OCI-LY7 (cell line): ENCODE measurements at regions not wholly inside any gene's neighbourhood (a gene's known extent, or its start where the extent isn't known, plus 50 kb on each side); places are given as distances from the start of the nearest gene placed in this dataset.

Experiments used
- BruUV-seq: library from RNA; stranded (reverse); fragments of 400-500 nt; replicated peaks from 2 replicates; lab custom pipeline; 2021; lab: Mats Ljungman, UMichigan
- CTCF ChIA-PET: fragments of 300-600 bp; sonication (Branson Sonifier 250); formaldehyde crosslinking; loops from one replicate; lab custom pipeline; 2022; ENCODE audit warnings: antibody characterized with exemption; ENCODE audit not compliant: unreplicated experiment; lab: Charles Lee
- POLR2A ChIA-PET: fragments of 300-600 bp; sonication (Branson Sonifier 250); formaldehyde crosslinking; loops from one replicate; lab custom pipeline; 2022; ENCODE audit warnings: antibody characterized with exemption; lab: Charles Lee
- DNase-seq: peaks from one replicate; pipeline ENCODE4 v3.0.0-alpha.2; 2015; ENCODE audit warnings: low spot score
- H2AFZ ChIP-seq: fragments of 200-600 bp; sonication (generic), shearing (Covaris generic); 2 replicates; pipeline ENCODE4 v1.6.1; 2014; ENCODE audit warnings: mild to moderate bottlenecking, antibody characterized with exemption, low read length, moderate library complexity
- H3K27ac ChIP-seq: fragments of 200-600 bp; sonication (generic); 2 replicates; pipeline ENCODE4 v1.5.1; 2014; ENCODE audit warnings: mixed run types, low read depth, mild to moderate bottlenecking, moderate library complexity, low read length, inconsistent platforms; ENCODE audit not compliant: poor library complexity, severe bottlenecking
- H3K36me3 ChIP-seq: fragments of 200-600 bp; sonication (generic); 2 replicates; pipeline ENCODE4 v1.6.1; 2014; ENCODE audit warnings: mild to moderate bottlenecking, antibody characterized with exemption, low read length, moderate library complexity, mixed read lengths; ENCODE audit not compliant: insufficient read depth
- H3K4me1 ChIP-seq: fragments of 200-600 bp; sonication (generic); 2 replicates; pipeline ENCODE4 v1.5.1; 2014; ENCODE audit warnings: mild to moderate bottlenecking, low read length; ENCODE audit not compliant: insufficient read depth, poor library complexity, severe bottlenecking
- H3K4me2 ChIP-seq: fragments of 200-600 bp; sonication (generic); 2 replicates; pipeline ENCODE4 v1.6.1; 2014; ENCODE audit warnings: mild to moderate bottlenecking, low read length
- H3K4me3 ChIP-seq: fragments of 200-600 bp; sonication (generic); 2 replicates; pipeline ENCODE4 v1.5.1; 2014; ENCODE audit warnings: mild to moderate bottlenecking, low read depth, low read length; ENCODE audit not compliant: poor library complexity, severe bottlenecking
- H3K79me2 ChIP-seq: fragments of 200-600 bp; sonication (generic); 2 replicates; pipeline ENCODE4 v1.6.1; 2016; ENCODE audit warnings: low read depth, mild to moderate bottlenecking, low read length, moderate library complexity, mixed read lengths; ENCODE audit not compliant: insufficient read depth
- H3K9me2 ChIP-seq: fragments of 200-600 bp; sonication (generic); 2 replicates; pipeline ENCODE4 v1.6.1; 2016; ENCODE audit warnings: mild to moderate bottlenecking, low read length, mixed read lengths; ENCODE audit not compliant: insufficient read depth
- H3K9me3 ChIP-seq: fragments of 200-600 bp; sonication (generic); 2 replicates; pipeline ENCODE4 v1.6.1; 2014; ENCODE audit warnings: mild to moderate bottlenecking, mixed run types, low read length, mixed read lengths
- H4K20me1 ChIP-seq: fragments of 200-600 bp; sonication (generic); 2 replicates; pipeline ENCODE4 v1.6.1; 2014; ENCODE audit warnings: mild to moderate bottlenecking, antibody characterized with exemption, low read length, moderate library complexity, mixed read lengths; ENCODE audit not compliant: insufficient read depth
- EZH2phosphoT487 ChIP-seq: fragments of 200-600 bp; sonication (generic); IDR thresholded peaks from 2 replicates; pipeline ENCODE4 v1.6.1; 2018; ENCODE audit warnings: low read depth, borderline replicate concordance, mild to moderate bottlenecking, mixed run types, antibody characterized with exemption, low read length, moderate library complexity, mixed read lengths
- intact Hi-C: fragments of 100-400 bp; cut with micrococcal nuclease; formaldehyde crosslinking; loops from one replicate; pipeline ENCODE4 v1.10.0; 2022; ENCODE audit not compliant: unreplicated experiment
- TF ChIP-seq, protein P1 (sequence below): fragments of 200-600 bp; sonication (generic); conservative IDR thresholded peaks from 2 replicates; pipeline ENCODE4 v1.5.1; 2014; ENCODE audit warnings: mild to moderate bottlenecking, antibody characterized with exemption, low read length, moderate library complexity, mixed read lengths

DNA sequence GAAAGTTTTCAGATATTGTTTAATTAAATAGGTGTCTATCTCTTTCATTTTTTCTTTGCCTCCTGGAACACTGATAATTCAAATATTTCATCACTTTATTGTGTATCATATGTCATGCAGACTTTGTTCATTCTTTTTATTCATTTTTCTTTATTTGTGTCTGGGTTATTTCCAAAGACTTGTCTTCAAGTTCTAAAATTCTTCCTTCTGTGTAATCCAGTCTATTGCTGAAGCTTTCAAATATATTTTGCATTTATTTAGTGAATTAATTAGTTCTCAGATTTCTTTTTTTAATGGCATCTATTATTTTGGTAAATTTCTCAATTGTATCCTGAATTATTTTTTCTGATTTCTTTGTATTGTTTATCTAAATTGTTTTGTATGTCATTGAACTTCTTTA is 70.1 kb downstream of the ZNF330 start:
- Histone ChIP-seq H3K4me1 (no peaks in the 10 kb centered on the region), H3K4me3 (no peak overlapping the region), H3K27ac (no peak overlapping the region), H3K36me3 (no peaks in the 10 kb centered on the region), H3K9me3 (no peaks in the 10 kb centered on the region), H3K9me2 (no peaks in the 10 kb centered on the region), H3K79me2 (no peaks in the 10 kb centered on the region), H3K4me2 (no peak overlapping the region), H2AFZ (no peak overlapping the region), H4K20me1 (no peaks in the 10 kb centered on the region)
- intact Hi-C loops = no loop called here
- CTCF ChIA-PET = no interaction called here
- DNase-seq = no peak
- BruUV-seq = no TSS peak
- TF ChIP-seq, protein P1, sequence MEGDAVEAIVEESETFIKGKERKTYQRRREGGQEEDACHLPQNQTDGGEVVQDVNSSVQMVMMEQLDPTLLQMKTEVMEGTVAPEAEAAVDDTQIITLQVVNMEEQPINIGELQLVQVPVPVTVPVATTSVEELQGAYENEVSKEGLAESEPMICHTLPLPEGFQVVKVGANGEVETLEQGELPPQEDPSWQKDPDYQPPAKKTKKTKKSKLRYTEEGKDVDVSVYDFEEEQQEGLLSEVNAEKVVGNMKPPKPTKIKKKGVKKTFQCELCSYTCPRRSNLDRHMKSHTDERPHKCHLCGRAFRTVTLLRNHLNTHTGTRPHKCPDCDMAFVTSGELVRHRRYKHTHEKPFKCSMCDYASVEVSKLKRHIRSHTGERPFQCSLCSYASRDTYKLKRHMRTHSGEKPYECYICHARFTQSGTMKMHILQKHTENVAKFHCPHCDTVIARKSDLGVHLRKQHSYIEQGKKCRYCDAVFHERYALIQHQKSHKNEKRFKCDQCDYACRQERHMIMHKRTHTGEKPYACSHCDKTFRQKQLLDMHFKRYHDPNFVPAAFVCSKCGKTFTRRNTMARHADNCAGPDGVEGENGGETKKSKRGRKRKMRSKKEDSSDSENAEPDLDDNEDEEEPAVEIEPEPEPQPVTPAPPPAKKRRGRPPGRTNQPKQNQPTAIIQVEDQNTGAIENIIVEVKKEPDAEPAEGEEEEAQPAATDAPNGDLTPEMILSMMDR = no peak
- TF ChIP-seq EZH2phosphoT487 = no peak
- POLR2A ChIA-PET = no interaction called here

DNA sequence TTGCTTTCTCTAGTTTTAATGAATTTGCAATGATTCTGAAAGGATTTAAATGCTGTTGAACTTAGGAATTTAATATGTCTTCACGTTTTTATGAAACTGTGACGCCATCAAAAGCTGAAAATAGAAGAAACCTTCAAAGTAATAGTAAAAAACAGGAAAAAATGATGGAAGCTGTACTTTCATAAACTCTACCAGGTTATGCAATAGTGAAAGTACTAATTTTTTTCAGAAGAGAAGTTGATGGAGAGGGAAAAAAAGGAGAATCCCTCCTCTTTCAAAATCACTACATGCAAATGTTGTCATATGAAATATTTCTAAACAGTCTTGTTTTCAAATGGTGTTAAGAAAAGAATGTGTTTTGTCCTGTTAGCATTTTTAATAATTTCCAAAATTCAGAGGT is 73.6 kb downstream of the ZNF330 start:
- Histone ChIP-seq H3K79me2 (no peaks in the 10 kb centered on the region), H3K4me1 (no peaks in the 10 kb centered on the region), H3K36me3 (no peaks in the 10 kb centered on the region), H3K9me2 (no peaks in the 10 kb centered on the region), H4K20me1 (no peaks in the 10 kb centered on the region), H2AFZ (no peak overlapping the region), H3K4me3 (no peak overlapping the region), H3K4me2 (no peak overlapping the region), H3K9me3 (no peaks in the 10 kb centered on the region), H3K27ac (no peak overlapping the region)
- BruUV-seq = no TSS peak
- intact Hi-C loops = no loop called here
- ChIA-PET CTCF (no interaction called here), POLR2A (interaction anchor here (1.0 kb wide), 1 partner anchor 9 kb away, joined by 3 read pairs; no protein-coding TSS in a partner anchor)
- no peak for TF ChIP-seq EZH2phosphoT487
- TF ChIP-seq, protein P1 = no peak
- no peak for DNase-seq

DNA sequence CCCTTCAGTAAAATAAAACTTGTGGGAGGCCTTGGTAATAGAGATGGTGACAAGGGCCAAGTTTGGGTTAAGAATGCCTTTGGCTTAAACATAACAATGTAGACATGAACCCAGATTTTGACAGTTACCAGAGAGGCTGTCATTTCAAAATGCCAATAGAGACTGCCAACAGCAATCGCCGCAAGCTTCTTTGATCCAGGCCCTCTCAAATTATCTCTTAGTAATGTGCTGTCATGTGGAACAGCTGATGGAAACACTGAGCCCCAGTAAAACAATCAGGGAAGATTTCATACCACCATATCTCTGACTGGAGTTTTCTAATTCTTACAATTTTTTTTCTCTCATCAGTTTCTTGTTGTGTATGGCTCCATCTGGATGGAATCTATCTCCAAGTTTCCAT is 80.5 kb downstream of the ZNF330 start:
- ChIA-PET POLR2A (interaction anchor here (1.1 to 1.4 kb wide), 2 partner anchors 10 to 14 kb away, joined by 3 to 8 read pairs; no protein-coding TSS in a partner anchor), CTCF (no interaction called here)
- DNase-seq = no peak
- Histone ChIP-seq H3K4me3 (no peak overlapping the region), H3K79me2 (no peaks in the 10 kb centered on the region), H4K20me1 (no peaks in the 10 kb centered on the region), H3K9me3 (no peaks in the 10 kb centered on the region), H3K36me3 (no peaks in the 10 kb centered on the region), H2AFZ (no peak overlapping the region), H3K27ac (no peak overlapping the region), H3K4me1 (no peaks in the 10 kb centered on the region), H3K4me2 (no peak overlapping the region), H3K9me2 (no peaks in the 10 kb centered on the region)
- BruUV-seq = no TSS peak
- TF ChIP-seq, protein P1 = no peak
- no peak for TF ChIP-seq EZH2phosphoT487
- intact Hi-C loops = no loop called here
